ENCODE measurements at regions not wholly inside any gene's neighbourhood (a gene's known extent, or its start where the extent isn't known, plus 50 kb on each side); places are given as distances from the start of the nearest gene placed in this dataset.

GRCh38 chr14:98698341-98698740, 573.7 kb downstream of the BCL11B start:
- TF ChIP-seq CTCF (IDR thresholded peaks at IDR 0.05; ENCODE audit: insufficient read depth, missing control alignments), result no peak
- no peak for FAIRE-seq

GRCh38 chr14:98700748-98701147, 571.2 kb downstream of the BCL11B start:
- FAIRE-seq (no peak), DNase-seq (ENCODE audit: insufficient read length, low spot score) (no peak)
- no peak for TF ChIP-seq CTCF (IDR thresholded peaks at IDR 0.05; ENCODE audit: insufficient read depth, missing control alignments)

More at GRCh38 chr14:98698341-98698740, 573.7 kb downstream of the BCL11B start:
- no peak for DNase-seq (ENCODE audit: insufficient read length, low spot score)

GRCh38 chr14:98701377-98701776, 570.6 kb downstream of the BCL11B start:
- FAIRE-seq (no peak), DNase-seq (ENCODE audit: insufficient read length, low spot score) (no peak)
- TF ChIP-seq CTCF (IDR thresholded peaks at IDR 0.05; ENCODE audit: insufficient read depth, missing control alignments), result no peak

GRCh38 chr14:98704441-98704840, 567.6 kb downstream of the BCL11B start:
- TF ChIP-seq CTCF (IDR thresholded peaks at IDR 0.05; ENCODE audit: insufficient read depth, missing control alignments), result no peak
- FAIRE-seq (no peak), DNase-seq (ENCODE audit: insufficient read length, low spot score) (no peak)

- FAIRE-seq (no peak), DNase-seq (ENCODE audit: insufficient read length, low spot score) (no peak)
- no peak for TF ChIP-seq CTCF (IDR thresholded peaks at IDR 0.05; ENCODE audit: insufficient read depth, missing control alignments)
These were observed 566.1 kb downstream of the BCL11B start for GRCh38 chr14:98705871-98706300.

GRCh38 chr14:98707522-98707921, 564.5 kb downstream of the BCL11B start:
- FAIRE-seq (no peak), DNase-seq (ENCODE audit: insufficient read length, low spot score) (no peak)

GRCh38 chr14:98708555-98708954, 563.4 kb downstream of the BCL11B start:
- no peak for FAIRE-seq
- no peak for TF ChIP-seq CTCF (IDR thresholded peaks at IDR 0.05; ENCODE audit: insufficient read depth, missing control alignments)
- no peak for DNase-seq (ENCODE audit: insufficient read length, low spot score)

More at GRCh38 chr14:98707522-98707921, 564.5 kb downstream of the BCL11B start:
- no peak for TF ChIP-seq CTCF (IDR thresholded peaks at IDR 0.05; ENCODE audit: insufficient read depth, missing control alignments)
